Neural cell (in vitro differentiated cells): ENCODE measurements at regions not wholly inside any gene's neighbourhood (a gene's known extent, or its start where the extent isn't known, plus 50 kb on each side); places are given as distances from the start of the nearest gene placed in this dataset.

Experiments
- H2AFZ ChIP-seq: fragments of 200-600, 300-800 bp; sonication (generic), shearing (Covaris generic); 2 replicates; pipeline ENCODE4 v1.6.0; 2014; ENCODE audit warnings: low read depth, mild to moderate bottlenecking, antibody characterized with exemption, low read length, moderate library complexity
- H3F3A ChIP-seq: fragments of 200-600 bp; shearing (Covaris generic); 2 replicates; pipeline ENCODE4 v1.6.1; 2016; ENCODE audit warnings: mild to moderate bottlenecking, moderate library complexity, mixed read lengths, antibody characterized with exemption, low read length; ENCODE audit not compliant: insufficient read depth, poor library complexity, severe bottlenecking
- H3K27ac ChIP-seq: fragments of 200-600, 300-800 bp; sonication (generic), shearing (Covaris generic); 2 replicates; pipeline ENCODE4 v1.5.1; 2014; ENCODE audit warnings: mild to moderate bottlenecking, low read length, moderate library complexity
- H3K27me3 ChIP-seq: fragments of 300-800, 200-600 bp; sonication (generic), shearing (Covaris generic); 2 replicates; pipeline ENCODE4 v1.6.0; 2014; ENCODE audit warnings: mild to moderate bottlenecking, low read depth, low read length, moderate library complexity; ENCODE audit not compliant: insufficient read depth
- H3K36me3 ChIP-seq: fragments of 300-800, 200-600 bp; sonication (generic), shearing (Covaris generic); 2 replicates; pipeline ENCODE4 v1.5.1; 2014; ENCODE audit warnings: mild to moderate bottlenecking, antibody characterized with exemption, low read length, moderate library complexity; ENCODE audit not compliant: insufficient read depth
- H3K4me2 ChIP-seq: fragments of 300-800, 200-600 bp; sonication (generic), shearing (Covaris generic); 2 replicates; pipeline ENCODE4 v1.6.0; 2014; ENCODE audit warnings: mild to moderate bottlenecking, low read length
- H3K4me3 ChIP-seq: fragments of 300-800, 200-600 bp; sonication (generic), shearing (Covaris generic); 2 replicates; pipeline ENCODE4 v1.5.1; 2014; ENCODE audit warnings: mild to moderate bottlenecking, low read length, moderate library complexity
- H3K79me2 ChIP-seq: fragments of 200-600 bp; shearing (Covaris generic); replicated peaks from 2 replicates; pipeline ENCODE4 v1.6.0; 2014; ENCODE audit warnings: mild to moderate bottlenecking, low read length, moderate library complexity; ENCODE audit not compliant: insufficient read depth
- H3K9ac ChIP-seq: fragments of 300-800, 200-600 bp; sonication (generic), shearing (Covaris generic); 2 replicates; pipeline ENCODE4 v1.6.1; 2016; ENCODE audit warnings: mild to moderate bottlenecking, low read length, mixed read lengths
- H3K9me2 ChIP-seq: fragments of 200-600 bp; shearing (Covaris generic); 2 replicates; pipeline ENCODE4 v1.6.1; 2016; ENCODE audit warnings: mild to moderate bottlenecking, low read length, mixed read lengths; ENCODE audit not compliant: insufficient read depth
- H3K9me3 ChIP-seq: fragments of 200-600, 300-800 bp; sonication (generic), shearing (Covaris generic); 2 replicates; pipeline ENCODE4 v1.6.1; 2016; ENCODE audit warnings: mild to moderate bottlenecking, mixed run types, low read length, moderate library complexity, mixed read lengths
- H4K20me1 ChIP-seq: fragments of 200-600 bp; shearing (Covaris generic); 2 replicates; pipeline ENCODE4 v1.6.1; 2016; ENCODE audit warnings: mild to moderate bottlenecking, mixed run types; ENCODE audit not compliant: insufficient read depth
- EP300 ChIP-seq: fragments of 450-650 bp; conservative IDR thresholded peaks from 2 replicates; pipeline ENCODE4 v1.6.1; 2014; ENCODE audit warnings: antibody characterized with exemption, mild to moderate bottlenecking, moderate library complexity; ENCODE audit not compliant: poor library complexity, severe bottlenecking
- EZH2 ChIP-seq: fragments of 200-600, 300-800 bp; shearing (Covaris generic), sonication (generic); IDR thresholded peaks from 2 replicates; pipeline ENCODE4 v1.6.1; 2014; ENCODE audit warnings: antibody characterized with exemption, low read length, borderline replicate concordance, mild to moderate bottlenecking; ENCODE audit not compliant: insufficient read depth, poor library complexity, severe bottlenecking
- MXI1 ChIP-seq: fragments of 450-650 bp; conservative IDR thresholded peaks from 2 replicates; pipeline ENCODE4 v1.6.1; 2014; ENCODE audit warnings: antibody characterized with exemption, mild to moderate bottlenecking; ENCODE audit not compliant: poor library complexity, severe bottlenecking
- POLR2AphosphoS5 ChIP-seq: IDR thresholded peaks from 2 replicates; pipeline ENCODE4 v1.6.1; 2012
- RAD21 ChIP-seq: fragments of 450-650 bp; conservative IDR thresholded peaks from 2 replicates; pipeline ENCODE4 v1.6.1; 2014; ENCODE audit warnings: antibody characterized with exemption, mild to moderate bottlenecking, moderate library complexity
- SMC3 ChIP-seq: fragments of 450-650 bp; conservative IDR thresholded peaks from 2 replicates; pipeline ENCODE4 v1.6.1; 2014; ENCODE audit warnings: antibody characterized with exemption, mild to moderate bottlenecking, moderate library complexity; ENCODE audit not compliant: poor library complexity
- TAF1 ChIP-seq: IDR thresholded peaks from 2 replicates; pipeline ENCODE4 v1.6.1; 2012; ENCODE audit warnings: low read depth
- TF ChIP-seq, protein P1 (sequence below): fragments of 450-650 bp; IDR thresholded peaks from 2 replicates; pipeline ENCODE4 v1.5.1; 2014; ENCODE audit warnings: antibody characterized with exemption, mild to moderate bottlenecking, moderate library complexity; ENCODE audit not compliant: poor library complexity, severe bottlenecking
- TF ChIP-seq, protein P2 (sequence below): IDR thresholded peaks from 2 replicates; pipeline ENCODE4 v1.6.1; 2012; ENCODE audit warnings: borderline replicate concordance

DNA sequence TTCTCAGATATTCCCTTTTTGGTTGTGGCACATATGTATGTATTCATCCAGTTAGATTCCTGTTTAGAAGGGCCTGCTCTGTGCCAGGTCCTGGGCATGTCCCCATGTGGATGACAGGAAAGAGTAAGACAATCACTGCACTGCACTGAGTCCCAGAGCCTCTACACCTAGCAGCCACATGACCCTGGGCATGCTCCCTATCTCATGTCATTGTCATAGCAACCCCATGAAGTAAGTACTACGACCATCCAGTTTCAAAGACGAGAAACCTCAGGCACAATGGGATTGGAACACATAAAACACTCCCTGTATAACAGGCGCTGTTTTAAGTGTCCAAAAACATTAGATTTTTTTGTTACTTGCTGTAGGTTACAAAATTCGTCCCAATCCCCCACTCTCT lies 594.4 kb downstream of the UQCRFS1 start:
- H3F3A ChIP-seq, result no peaks in the 10 kb centered on the region
- no peak overlapping the region for H2AFZ ChIP-seq
- H3K79me2 ChIP-seq, result no peaks in the 10 kb centered on the region
- no peak overlapping the region for H3K4me3 ChIP-seq
- H3K36me3 ChIP-seq, result no peaks in the 10 kb centered on the region
- no peak overlapping the region for H3K4me2 ChIP-seq
- TF ChIP-seq, protein P1, sequence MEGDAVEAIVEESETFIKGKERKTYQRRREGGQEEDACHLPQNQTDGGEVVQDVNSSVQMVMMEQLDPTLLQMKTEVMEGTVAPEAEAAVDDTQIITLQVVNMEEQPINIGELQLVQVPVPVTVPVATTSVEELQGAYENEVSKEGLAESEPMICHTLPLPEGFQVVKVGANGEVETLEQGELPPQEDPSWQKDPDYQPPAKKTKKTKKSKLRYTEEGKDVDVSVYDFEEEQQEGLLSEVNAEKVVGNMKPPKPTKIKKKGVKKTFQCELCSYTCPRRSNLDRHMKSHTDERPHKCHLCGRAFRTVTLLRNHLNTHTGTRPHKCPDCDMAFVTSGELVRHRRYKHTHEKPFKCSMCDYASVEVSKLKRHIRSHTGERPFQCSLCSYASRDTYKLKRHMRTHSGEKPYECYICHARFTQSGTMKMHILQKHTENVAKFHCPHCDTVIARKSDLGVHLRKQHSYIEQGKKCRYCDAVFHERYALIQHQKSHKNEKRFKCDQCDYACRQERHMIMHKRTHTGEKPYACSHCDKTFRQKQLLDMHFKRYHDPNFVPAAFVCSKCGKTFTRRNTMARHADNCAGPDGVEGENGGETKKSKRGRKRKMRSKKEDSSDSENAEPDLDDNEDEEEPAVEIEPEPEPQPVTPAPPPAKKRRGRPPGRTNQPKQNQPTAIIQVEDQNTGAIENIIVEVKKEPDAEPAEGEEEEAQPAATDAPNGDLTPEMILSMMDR, result no peak
- TF ChIP-seq, protein P2, sequence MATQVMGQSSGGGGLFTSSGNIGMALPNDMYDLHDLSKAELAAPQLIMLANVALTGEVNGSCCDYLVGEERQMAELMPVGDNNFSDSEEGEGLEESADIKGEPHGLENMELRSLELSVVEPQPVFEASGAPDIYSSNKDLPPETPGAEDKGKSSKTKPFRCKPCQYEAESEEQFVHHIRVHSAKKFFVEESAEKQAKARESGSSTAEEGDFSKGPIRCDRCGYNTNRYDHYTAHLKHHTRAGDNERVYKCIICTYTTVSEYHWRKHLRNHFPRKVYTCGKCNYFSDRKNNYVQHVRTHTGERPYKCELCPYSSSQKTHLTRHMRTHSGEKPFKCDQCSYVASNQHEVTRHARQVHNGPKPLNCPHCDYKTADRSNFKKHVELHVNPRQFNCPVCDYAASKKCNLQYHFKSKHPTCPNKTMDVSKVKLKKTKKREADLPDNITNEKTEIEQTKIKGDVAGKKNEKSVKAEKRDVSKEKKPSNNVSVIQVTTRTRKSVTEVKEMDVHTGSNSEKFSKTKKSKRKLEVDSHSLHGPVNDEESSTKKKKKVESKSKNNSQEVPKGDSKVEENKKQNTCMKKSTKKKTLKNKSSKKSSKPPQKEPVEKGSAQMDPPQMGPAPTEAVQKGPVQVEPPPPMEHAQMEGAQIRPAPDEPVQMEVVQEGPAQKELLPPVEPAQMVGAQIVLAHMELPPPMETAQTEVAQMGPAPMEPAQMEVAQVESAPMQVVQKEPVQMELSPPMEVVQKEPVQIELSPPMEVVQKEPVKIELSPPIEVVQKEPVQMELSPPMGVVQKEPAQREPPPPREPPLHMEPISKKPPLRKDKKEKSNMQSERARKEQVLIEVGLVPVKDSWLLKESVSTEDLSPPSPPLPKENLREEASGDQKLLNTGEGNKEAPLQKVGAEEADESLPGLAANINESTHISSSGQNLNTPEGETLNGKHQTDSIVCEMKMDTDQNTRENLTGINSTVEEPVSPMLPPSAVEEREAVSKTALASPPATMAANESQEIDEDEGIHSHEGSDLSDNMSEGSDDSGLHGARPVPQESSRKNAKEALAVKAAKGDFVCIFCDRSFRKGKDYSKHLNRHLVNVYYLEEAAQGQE, result no peak
- no peak for TF ChIP-seq MXI1
- TF ChIP-seq SMC3, result no peak
- TF ChIP-seq RAD21, result no peak
- no peak for TF ChIP-seq TAF1
- TF ChIP-seq POLR2AphosphoS5, result no peak
- no peak for TF ChIP-seq EP300
- H3K27me3 ChIP-seq, result no peaks in the 10 kb centered on the region
- H3K9me3 ChIP-seq, result no peaks in the 10 kb centered on the region
- H3K9ac ChIP-seq, result no peak overlapping the region
- H3K9me2 ChIP-seq, result no peaks in the 10 kb centered on the region
- H3K27ac ChIP-seq, result no peak overlapping the region
- no peaks in the 10 kb centered on the region for H4K20me1 ChIP-seq

DNA sequence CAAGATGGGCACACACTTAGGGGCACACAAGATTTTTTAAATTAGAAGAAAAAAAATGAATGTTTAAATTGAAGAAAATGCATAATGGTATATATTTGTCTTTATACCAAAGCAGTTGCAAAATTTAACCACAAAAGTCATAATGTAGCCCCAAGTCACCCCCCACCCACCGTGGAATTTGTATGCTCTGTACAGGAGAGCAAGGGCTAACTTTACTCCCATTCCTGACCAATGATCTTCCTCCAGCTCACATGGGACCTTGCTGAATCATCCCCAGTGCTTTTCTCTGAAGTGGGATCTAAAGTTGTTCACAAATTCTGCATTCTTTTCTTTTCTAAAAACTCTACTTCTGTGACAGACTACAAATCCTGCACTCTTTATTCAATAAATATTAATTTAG lies 597.0 kb downstream of the UQCRFS1 start:
- H3F3A ChIP-seq, result no peaks in the 10 kb centered on the region
- no peaks in the 10 kb centered on the region for H3K9me2 ChIP-seq
- H3K27ac ChIP-seq, result no peak overlapping the region
- H4K20me1 ChIP-seq, result no peaks in the 10 kb centered on the region
- H3K27me3 ChIP-seq, result no peaks in the 10 kb centered on the region
- no peaks in the 10 kb centered on the region for H3K9me3 ChIP-seq
- TF ChIP-seq EZH2 (no peak), MXI1 (no peak), EP300 (no peak), POLR2AphosphoS5 (no peak), SMC3 (no peak), TAF1 (no peak), RAD21 (no peak)
- TF ChIP-seq, protein P1, result no peak
- TF ChIP-seq, protein P2, result no peak
- H3K4me2 ChIP-seq, result no peak overlapping the region
- no peak overlapping the region for H3K9ac ChIP-seq
- no peak overlapping the region for H3K4me3 ChIP-seq
- H3K36me3 ChIP-seq, result no peaks in the 10 kb centered on the region
- H2AFZ ChIP-seq, result no peak overlapping the region
- H3K79me2 ChIP-seq, result no peaks in the 10 kb centered on the region
